Esophagus squamous epithelium (tissue), 4 donors: ENCODE measurements at regions not wholly inside any gene's neighbourhood (a gene's known extent, or its start where the extent isn't known, plus 50 kb on each side); places are given as distances from the start of the nearest gene placed in this dataset.

ENCODE experiments used
- CTCF ChIP-seq, 6 experiments: fragments of 450-650 bp in 4 of 6; fragments of 200-600 bp in 2 of 6; sonication (generic) in 2 of 6; IDR thresholded peaks; one replicate each; pipeline ENCODE4 v1.5.1; 2016 to 2019; ENCODE audit warnings: antibody characterized with exemption in 6 of 6, mild to moderate bottlenecking in 4 of 6, moderate library complexity in 4 of 6
- POLR2A ChIP-seq, 4 donors: fragments of 450-650 bp; IDR thresholded peaks; one replicate each; pipeline ENCODE4 v1.6.1; 2017; ENCODE audit warnings: antibody characterized with exemption in 4 of 4, mild to moderate bottlenecking in 4 of 4, moderate library complexity in 3 of 4

DNA sequence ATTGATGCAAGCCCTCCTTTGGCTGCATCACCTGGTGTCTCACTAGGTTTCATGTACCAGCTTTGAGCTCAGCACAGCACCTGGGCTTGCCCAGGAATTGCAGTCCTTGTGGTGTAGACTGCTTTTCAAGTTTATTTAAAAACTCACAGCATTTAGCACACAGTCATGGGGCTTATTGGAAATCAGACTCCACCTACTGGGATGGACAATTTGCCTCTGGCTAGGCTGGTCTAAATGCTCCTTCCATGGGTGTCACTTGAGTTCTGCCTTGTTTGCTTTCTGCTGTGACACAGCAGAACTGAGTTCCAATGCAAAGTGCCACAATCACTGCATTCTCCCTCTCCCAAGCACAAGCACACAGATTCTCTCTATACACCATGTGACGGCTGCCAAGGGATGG is 453.3 kb downstream of the GABRG2 start:
- TF ChIP-seq POLR2A (IDR thresholded peaks at IDR 0.05): no peak
- no peak for TF ChIP-seq CTCF (IDR thresholded peaks at IDR 0.05)
